GM12891 (cell line): ENCODE measurements at regions not wholly inside any gene's neighbourhood (a gene's known extent, or its start where the extent isn't known, plus 50 kb on each side); places are given as distances from the start of the nearest gene placed in this dataset.

Source experiments
- POLR2A ChIP-seq: IDR thresholded peaks from 2 replicates; pipeline ENCODE4 v1.6.1; 2011; ENCODE audit warnings: low read depth, low read length, control low read depth
- POLR2AphosphoS5 ChIP-seq: IDR thresholded peaks from 2 replicates; pipeline ENCODE4 v1.6.1; 2011; ENCODE audit warnings: low read depth, low read length, control low read depth
- SPI1 ChIP-seq: IDR thresholded peaks from 2 replicates; pipeline ENCODE4 v1.6.1; 2011; ENCODE audit warnings: low read depth, low read length, control low read depth
- TAF1 ChIP-seq: IDR thresholded peaks from 2 replicates; pipeline ENCODE4 v1.6.1; 2011; ENCODE audit warnings: low read depth, low read length, control low read depth

DNA sequence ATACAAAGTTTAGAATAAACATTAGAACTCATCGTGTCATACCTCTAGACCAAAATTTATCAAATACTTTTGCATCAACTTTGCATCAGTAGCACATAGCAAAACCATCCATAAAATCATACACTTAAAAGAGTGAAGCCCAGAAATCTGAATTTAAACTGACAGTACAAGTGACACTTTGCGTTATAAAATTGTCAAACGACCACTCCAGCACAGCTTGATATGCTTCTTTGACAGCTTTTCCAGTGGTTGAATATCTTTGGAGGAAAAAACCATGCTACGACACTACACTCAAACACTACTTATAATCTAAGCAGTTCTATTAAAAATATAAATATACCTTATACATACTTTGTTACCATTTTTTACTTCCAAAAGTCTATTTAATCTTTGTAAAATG, 1644.4 kb downstream of the STIM2 start:
- TF ChIP-seq POLR2A (no peak), SPI1 (no peak), TAF1 (no peak), POLR2AphosphoS5 (no peak)
